ENCODE measurements at regions not wholly inside any gene's neighbourhood (a gene's known extent, or its start where the extent isn't known, plus 50 kb on each side); places are given as distances from the start of the nearest gene placed in this dataset.

DNA sequence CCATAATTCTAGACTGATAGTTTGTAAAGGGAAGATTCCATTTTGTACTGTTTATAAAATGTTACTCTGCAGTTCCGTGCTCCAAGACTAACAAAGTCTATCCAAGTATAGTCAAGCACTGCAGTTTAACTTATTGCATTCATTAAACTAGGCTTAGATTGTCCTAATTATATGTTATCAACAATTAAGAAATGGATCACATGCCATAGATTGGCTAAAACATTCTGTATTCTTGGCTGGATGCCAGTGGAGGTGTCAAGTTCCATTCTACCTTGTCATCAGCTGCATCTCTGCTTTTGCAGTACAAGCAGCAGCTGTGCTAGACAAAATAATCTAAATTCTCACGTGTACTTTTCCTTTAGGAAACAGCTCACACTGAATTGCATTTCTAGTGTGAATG lies 69.4 kb upstream of the MEF2C start:
- TF ChIP-seq EZH2phosphoT487 (IDR thresholded peaks at IDR 0.05; ENCODE audit: insufficient read depth, low read depth) = no peak
- TF ChIP-seq EZH2 (IDR thresholded peaks at IDR 0.05; ENCODE audit: insufficient read depth, poor library complexity, severe bottlenecking) = no peak
